GM12878 (cell line): ENCODE measurements at regions not wholly inside any gene's neighbourhood (a gene's known extent, or its start where the extent isn't known, plus 50 kb on each side); places are given as distances from the start of the nearest gene placed in this dataset.

ENCODE experiments used
- ATAC-seq: fragments of 200-7000 bp; cut with Tn5 transposase; 3 replicates; pipeline ENCODE4 v1.9.1; 2020; ENCODE audit warnings: mild to moderate bottlenecking, moderate library complexity
- BruUV-seq: library from RNA; stranded (reverse); fragments of 400-500 nt; replicated peaks from 2 replicates; lab custom pipeline; 2021; lab: Mats Ljungman, UMichigan
- CTCF ChIA-PET: fragments of 300-600 bp; sonication (Branson Sonifier 250); formaldehyde crosslinking; extraction: SDS; loops from one replicate; lab custom pipeline; 2021; ENCODE audit warnings: inconsistent platforms; lab: Yijun Ruan, JAX
- POLR2A ChIA-PET: fragments of 350-600 bp; formaldehyde crosslinking; extraction: SDS; loops from one replicate; lab custom pipeline; 2021; ENCODE audit warnings: inconsistent platforms; lab: Charles Lee
- RAD21 ChIA-PET: fragments of 300-600 bp; sonication (Branson Sonifier 250); formaldehyde crosslinking; loops from one replicate; lab custom pipeline; 2023; ENCODE audit warnings: antibody characterized with exemption; ENCODE audit not compliant: unreplicated experiment; lab: Charles Lee
- SMC1A ChIA-PET: fragments of 300-600 bp; sonication (Branson Sonifier 250); formaldehyde crosslinking; loops from one replicate; lab custom pipeline; 2023; ENCODE audit not compliant: unreplicated experiment, uncharacterized antibody; lab: Charles Lee
- DNase-seq: peaks from one replicate; pipeline ENCODE4 v3.0.0-alpha.2; 2011; ENCODE audit warnings: low read depth, low spot score
- FAIRE-seq: peaks from 3 replicates; lab custom pipeline; 2011; peaks lifted over from hg19 to GRCh38; lab: Jason Lieb, UNC
- H2AFZ ChIP-seq: 2 replicates; pipeline ENCODE4 v1.6.0; 2011; ENCODE audit warnings: low read depth, low read length, control low read depth; ENCODE audit not compliant: control insufficient read depth
- H3K27ac ChIP-seq: 2 replicates; pipeline ENCODE4 v1.5.1; 2011; ENCODE audit warnings: control low read depth; ENCODE audit not compliant: control insufficient read depth, insufficient read depth
- H3K27me3 ChIP-seq, 2 experiments: replicated peaks in 1 of 2; 2 replicates each; pipeline versions ENCODE4 v1.6.0 to v1.6.1; 2011; ENCODE audit warnings: low read length in 1 of 2; ENCODE audit not compliant: control insufficient read depth in 2 of 2, insufficient read depth in 2 of 2
- H3K36me3 ChIP-seq, 2 experiments: 2 replicates each; pipeline ENCODE4 v1.5.1; 2011; ENCODE audit warnings: low read length in 1 of 2; ENCODE audit not compliant: control insufficient read depth in 2 of 2, insufficient read depth in 2 of 2
- H3K4me1 ChIP-seq: 2 replicates; pipeline ENCODE4 v1.6.1; 2011; ENCODE audit warnings: mild to moderate bottlenecking, low read length, moderate library complexity, mixed read lengths; ENCODE audit not compliant: control insufficient read depth, insufficient read depth
- H3K4me2 ChIP-seq: 2 replicates; pipeline ENCODE4 v1.6.0; 2011; ENCODE audit warnings: control low read depth; ENCODE audit not compliant: control insufficient read depth, insufficient read depth
- H3K4me3 ChIP-seq: fragments of 200-600 bp; sonication (generic); 2 replicates; pipeline ENCODE4 v1.5.1; 2016
- H3K79me2 ChIP-seq: 2 replicates; pipeline ENCODE4 v1.6.0; 2011; ENCODE audit warnings: low read length; ENCODE audit not compliant: control insufficient read depth, insufficient read depth
- H3K9ac ChIP-seq: 2 replicates; pipeline ENCODE4 v1.8.0; 2011; ENCODE audit warnings: low read length, control low read depth, mixed read lengths; ENCODE audit not compliant: control insufficient read depth, insufficient read depth
- H3K9me3 ChIP-seq: replicated peaks from 3 replicates; pipeline ENCODE4 v1.5.1; 2011; ENCODE audit warnings: mild to moderate bottlenecking, low read length; ENCODE audit not compliant: control insufficient read depth, insufficient read depth
- H4K20me1 ChIP-seq: 2 replicates; pipeline ENCODE4 v1.6.0; 2011; ENCODE audit not compliant: control insufficient read depth, insufficient read depth
- CHD2 ChIP-seq: IDR thresholded peaks from 2 replicates; pipeline ENCODE4 v1.6.1; 2011; ENCODE audit warnings: low read depth, low read length, improper control_type of control experiment, borderline replicate concordance
- JUND ChIP-seq: IDR thresholded peaks from 2 replicates; pipeline ENCODE4 v1.6.1; 2012; ENCODE audit warnings: low read depth, mild to moderate bottlenecking, low read length, improper control_type of control experiment, moderate library complexity
- NFYB ChIP-seq: IDR thresholded peaks from 2 replicates; pipeline ENCODE4 v1.6.1; 2011; ENCODE audit warnings: low read depth, mild to moderate bottlenecking, low read length, improper control_type of control experiment, moderate library complexity; ENCODE audit not compliant: insufficient read depth
- NR2C1 ChIP-seq: fragments of 450-650 bp; IDR thresholded peaks from 2 replicates; pipeline ENCODE4 v1.6.1; 2017; ENCODE audit warnings: antibody characterized with exemption, mild to moderate bottlenecking, moderate library complexity
- SMC3 ChIP-seq: IDR thresholded peaks from 2 replicates; pipeline ENCODE4 v1.6.1; 2011; ENCODE audit warnings: low read length, improper control_type of control experiment, borderline replicate concordance
- SP1 ChIP-seq: IDR thresholded peaks from one replicate; pipeline ENCODE4 v1.6.1; 2011; ENCODE audit warnings: low read depth, low read length
- TCF12 ChIP-seq: IDR thresholded peaks from 2 replicates; pipeline ENCODE4 v1.6.1; 2011; ENCODE audit warnings: low read depth, mild to moderate bottlenecking, low read length
- ZBTB40 ChIP-seq: fragments of 450-650 bp; IDR thresholded peaks from 2 replicates; pipeline ENCODE4 v1.6.1; 2016; ENCODE audit warnings: mild to moderate bottlenecking, moderate library complexity, borderline replicate concordance
- ZNF592 ChIP-seq: fragments of 450-650 bp; IDR thresholded peaks from 2 replicates; pipeline ENCODE4 v1.6.1; 2017; ENCODE audit warnings: mild to moderate bottlenecking, moderate library complexity
- WGBS: methylation state at CpG from one replicate; pipeline ENCODE4 v1.1.6; 2016; ENCODE audit warnings: low lambda C conversion rate; ENCODE audit not compliant: insufficient replicate concordance, insufficient coverage; ENCODE audit errors: missing lambda C conversion rate; 5-methylcytosine and 5-hydroxymethylcytosine counted together
- in situ Hi-C: fragments of 300-500 bp; cut with MboI; formaldehyde crosslinking; loops from 9 replicates; pipeline ENCODE4 v1.14.3; 2018; ENCODE audit warnings: mixed read lengths
- intact Hi-C: fragments of 100-400 bp; cut with micrococcal nuclease; formaldehyde crosslinking; loops from one replicate; pipeline ENCODE4 v1.14.2; 2022; ENCODE audit not compliant: unreplicated experiment

- H3K4me3 ChIP-seq = no peak overlapping the region
- H3K36me3 ChIP-seq = no peaks in the 10 kb centered on the region
- no peak for ATAC-seq
- 59% methylated on average over 12 of the region's 12 CpGs for WGBS
- no peak overlapping the region for H2AFZ ChIP-seq
- H3K79me2 ChIP-seq = no peaks in the 10 kb centered on the region
- no peak for TF ChIP-seq NFYB
- TF ChIP-seq TCF12 = no peak
- TF ChIP-seq ZNF592 = no peak
- no peak for TF ChIP-seq ZBTB40
- TF ChIP-seq SMC3 = no peak
- no peak for TF ChIP-seq SP1
- TF ChIP-seq CHD2 = no peak
- TF ChIP-seq NR2C1 = no peak
- TF ChIP-seq JUND = no peak
- TF ChIP-seq, all 136 proteins: peak for 0
- POLR2A ChIA-PET = no interaction called here
- RAD21 ChIA-PET = no interaction called here
- Histone ChIP-seq H4K20me1 (no peaks in the 10 kb centered on the region), H3K4me1 (no peaks in the 10 kb centered on the region), H3K9me3 (no peaks in the 10 kb centered on the region; the same call in 2 of the 3 replicates), H3K27me3 (no peaks in the 10 kb centered on the region), H3K27ac (no peak overlapping the region), H3K9ac (no peak overlapping the region), H3K4me2 (no peak overlapping the region)
- CTCF ChIA-PET = no interaction called here
- no TSS peak for BruUV-seq
- SMC1A ChIA-PET = no interaction called here
- in situ Hi-C loops = no loop called here
- intact Hi-C loops = no loop called here
- FAIRE-seq = no peak
- DNase-seq = no peak
These were observed 776.9 kb downstream of the TBC1D22A start for GRCh38 chr22:47539374-47539773.
